HCT116 (cell line): ENCODE measurements at regions not wholly inside any gene's neighbourhood (a gene's known extent, or its start where the extent isn't known, plus 50 kb on each side); places are given as distances from the start of the nearest gene placed in this dataset.
A peak's percentile ranks its signal among the peaks of the same experiment; 100 is the strongest.

Source experiments
- ATAC-seq: fragments of 200-7000 bp; cut with Tn5 transposase; 2 replicates; pipeline ENCODE4 v1.9.1; 2020; ENCODE audit warnings: mild to moderate bottlenecking, moderate library complexity
- BruUV-seq: library from RNA; stranded (reverse); fragments of 400-500 nt; replicated peaks from 2 replicates; lab custom pipeline; 2021; lab: Mats Ljungman, UMichigan
- CTCF ChIA-PET: fragments of 300-600 bp; sonication (Branson Sonifier 250); formaldehyde crosslinking; loops from one replicate; lab custom pipeline; 2021; ENCODE audit warnings: antibody characterized with exemption; lab: Charles Lee
- POLR2A ChIA-PET: fragments of 300-600, 350-600 bp; sonication (Branson Sonifier 250); formaldehyde crosslinking; loops from one replicate; lab custom pipeline; 2021; ENCODE audit warnings: antibody characterized with exemption; lab: Charles Lee
- RAD21 ChIA-PET, 2 experiments: fragments of 300-600 bp; sonication (Branson Sonifier 250); formaldehyde crosslinking; loops; one replicate each; lab custom pipeline; 2023; ENCODE audit warnings: low total read pairs in 2 of 2; ENCODE audit not compliant: uncharacterized antibody in 2 of 2, unreplicated experiment in 2 of 2, low non-redundant PET in 1 of 2; lab: Charles Lee
- DNase-seq: peaks from one replicate; pipeline ENCODE4 v3.0.0-alpha.2; 2010; ENCODE audit warnings: low read depth, low spot score
- H2AFZ ChIP-seq: fragments of 200-600 bp; shearing (Covaris generic), sonication (generic); 2 replicates; pipeline ENCODE4 v1.6.1; 2017; ENCODE audit warnings: low read depth, mixed run types, mixed read lengths, antibody characterized with exemption, low read length; ENCODE audit not compliant: poor library complexity, severe bottlenecking
- H3K27ac ChIP-seq: 2 replicates; pipeline ENCODE4 v1.5.1; 2012; ENCODE audit warnings: low read depth, low read length
- H3K27me3 ChIP-seq: fragments of 200-600 bp; sonication (generic); 2 replicates; pipeline ENCODE4 v1.6.1; 2016; ENCODE audit warnings: mixed run types, low read length, mixed read lengths; ENCODE audit not compliant: insufficient read depth
- H3K36me3 ChIP-seq, 2 experiments: fragments of 200-500 bp in 1 of 2; fragments of 200-600 bp in 1 of 2; sonication (Bioruptor generic) in 1 of 2; sonication (generic) in 1 of 2; 2 replicates each; pipeline versions ENCODE4 v1.5.1 to v1.6.1; 2014 to 2016; ENCODE audit warnings: low read length in 2 of 2, inconsistent platforms in 1 of 2, mixed read lengths in 1 of 2, mixed run types in 1 of 2; ENCODE audit not compliant: insufficient read depth in 2 of 2, control insufficient read depth in 1 of 2
- H3K4me1 ChIP-seq, 2 experiments: fragments of 200-600 bp in 1 of 2; sonication (generic) in 1 of 2; 2 replicates each; pipeline versions ENCODE4 v1.5.1 to v1.6.1; 2012 to 2017; ENCODE audit warnings: low read length in 2 of 2, inconsistent platforms in 1 of 2, mild to moderate bottlenecking in 1 of 2, mixed read lengths in 1 of 2, mixed run types in 1 of 2, moderate library complexity in 1 of 2; ENCODE audit not compliant: insufficient read depth in 2 of 2, control insufficient read depth in 1 of 2
- H3K4me2 ChIP-seq: fragments of 200-600 bp; sonication (generic); 2 replicates; pipeline ENCODE4 v1.6.1; 2017; ENCODE audit warnings: mixed run types, low read length, mixed read lengths
- H3K4me3 ChIP-seq, 2 experiments: fragments of 200-600 bp in 1 of 2; sonication (generic) in 1 of 2; replicated peaks in 1 of 2; 2 replicates each; pipeline ENCODE4 v1.5.1; 2011 to 2016; ENCODE audit warnings: low read length in 2 of 2, control low read depth in 1 of 2, low read depth in 1 of 2, mild to moderate bottlenecking in 1 of 2, mixed read lengths in 1 of 2, mixed run types in 1 of 2
- H3K79me2 ChIP-seq: fragments of 200-600 bp; sonication (generic); 2 replicates; pipeline ENCODE4 v1.6.1; 2017; ENCODE audit warnings: mild to moderate bottlenecking, mixed run types, low read length, moderate library complexity, mixed read lengths; ENCODE audit not compliant: insufficient read depth
- H3K9ac ChIP-seq: fragments of 200-600 bp; sonication (generic); 2 replicates; pipeline ENCODE4 v1.6.1; 2016; ENCODE audit warnings: low read length, mixed read lengths
- H3K9me2 ChIP-seq: fragments of 200-600 bp; sonication (generic), shearing (Covaris generic); 2 replicates; pipeline ENCODE4 v1.6.1; 2017; ENCODE audit warnings: mixed run types, mild to moderate bottlenecking, moderate library complexity; ENCODE audit not compliant: insufficient read depth
- H3K9me3 ChIP-seq, 2 experiments: fragments of 200-500 bp in 1 of 2; fragments of 200-600 bp in 1 of 2; sonication (Bioruptor generic) in 1 of 2; sonication (generic) in 1 of 2; 2 replicates each; pipeline ENCODE4 v1.6.1; 2014 to 2017; ENCODE audit warnings: low read length in 2 of 2, mixed read lengths in 2 of 2, inconsistent platforms in 1 of 2, low read depth in 1 of 2, mild to moderate bottlenecking in 1 of 2, mixed run types in 1 of 2, moderate library complexity in 1 of 2; ENCODE audit not compliant: control insufficient read depth in 1 of 2, insufficient read depth in 1 of 2
- H4K20me1 ChIP-seq: fragments of 200-600 bp; sonication (generic), shearing (Covaris generic); 2 replicates; pipeline ENCODE4 v1.6.1; 2017; ENCODE audit warnings: mixed run types, mild to moderate bottlenecking, moderate library complexity; ENCODE audit not compliant: insufficient read depth
- CEBPB ChIP-seq: IDR thresholded peaks from 2 replicates; pipeline ENCODE4 v1.6.1; 2012; ENCODE audit warnings: low read depth
- EZH2 ChIP-seq: fragments of 200-600 bp; sonication (generic); IDR thresholded peaks from 2 replicates; pipeline ENCODE4 v1.6.1; 2017; ENCODE audit warnings: antibody characterized with exemption, mixed run types
- EZH2phosphoT487 ChIP-seq: fragments of 200-600 bp; IDR thresholded peaks from 2 replicates; pipeline ENCODE4 v1.6.1; 2018; ENCODE audit warnings: antibody characterized with exemption, borderline replicate concordance
- JUND ChIP-seq: IDR thresholded peaks from 2 replicates; pipeline ENCODE4 v1.6.1; 2012
- RAD21 ChIP-seq: IDR thresholded peaks from 2 replicates; pipeline ENCODE4 v1.6.1; 2012; ENCODE audit warnings: low read depth, mild to moderate bottlenecking
- TCF7L2 ChIP-seq: IDR thresholded peaks from 2 replicates; pipeline ENCODE4 v1.7.0; 2011; ENCODE audit warnings: borderline replicate concordance, inconsistent platforms; ENCODE audit not compliant: insufficient read depth, insufficient read length; ENCODE audit errors: extremely low read depth
- YY1 ChIP-seq: IDR thresholded peaks from 2 replicates; pipeline ENCODE4 v1.6.1; 2011; ENCODE audit warnings: low read length, low read depth, moderate library complexity, mild to moderate bottlenecking; ENCODE audit not compliant: insufficient replicate concordance; ENCODE audit errors: extremely low read depth
- intact Hi-C: fragments of 100-400 bp; cut with micrococcal nuclease; formaldehyde crosslinking; loops from 2 replicates; pipeline ENCODE4 v1.10.0; 2022
- TF ChIP-seq, protein P1 (sequence below): IDR thresholded peaks from 2 replicates; pipeline ENCODE4 v1.6.1; 2012
- TF ChIP-seq, protein P2 (sequence below), 3 experiments: fragments of 200-600 bp in 1 of 3; sonication (generic) in 1 of 3; IDR thresholded peaks in 2 of 3; conservative IDR thresholded peaks in 1 of 3; 2 replicates each; pipeline ENCODE4 v1.5.1; 2012 to 2017; ENCODE audit warnings: low read depth in 2 of 3, low read length in 2 of 3, antibody characterized with exemption in 1 of 3, borderline replicate concordance in 1 of 3, control low read depth in 1 of 3, mild to moderate bottlenecking in 1 of 3, mixed read lengths in 1 of 3, mixed run types in 1 of 3, moderate library complexity in 1 of 3; ENCODE audit not compliant: insufficient read depth in 1 of 3

DNA sequence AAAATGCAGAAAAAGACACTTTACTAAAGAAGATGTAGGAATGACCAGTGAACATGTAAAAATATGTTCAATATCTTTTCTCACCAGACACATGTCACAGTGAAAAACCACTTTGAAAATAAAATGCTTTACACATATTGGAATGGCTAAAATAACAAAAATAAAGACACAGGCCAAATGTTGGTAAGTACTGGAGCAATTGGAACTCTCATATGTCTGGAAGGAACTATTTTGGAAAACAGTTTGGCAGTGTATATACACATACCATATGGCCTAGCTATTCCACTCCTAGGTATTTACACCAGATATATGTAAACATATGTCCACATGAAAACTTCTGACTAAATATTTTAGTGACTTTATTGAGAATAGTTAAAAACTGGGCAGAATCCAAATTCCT is 927.2 kb downstream of the BRINP3 start:
- TF ChIP-seq JUND, result no peak
- no peak for TF ChIP-seq CEBPB
- no peak for TF ChIP-seq EZH2
- TF ChIP-seq, protein P1, sequence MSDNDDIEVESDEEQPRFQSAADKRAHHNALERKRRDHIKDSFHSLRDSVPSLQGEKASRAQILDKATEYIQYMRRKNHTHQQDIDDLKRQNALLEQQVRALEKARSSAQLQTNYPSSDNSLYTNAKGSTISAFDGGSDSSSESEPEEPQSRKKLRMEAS, result no peak
- no peak for TF ChIP-seq YY1
- no peak for TF ChIP-seq EZH2phosphoT487
- no peak for TF ChIP-seq TCF7L2
- TF ChIP-seq, protein P2, sequence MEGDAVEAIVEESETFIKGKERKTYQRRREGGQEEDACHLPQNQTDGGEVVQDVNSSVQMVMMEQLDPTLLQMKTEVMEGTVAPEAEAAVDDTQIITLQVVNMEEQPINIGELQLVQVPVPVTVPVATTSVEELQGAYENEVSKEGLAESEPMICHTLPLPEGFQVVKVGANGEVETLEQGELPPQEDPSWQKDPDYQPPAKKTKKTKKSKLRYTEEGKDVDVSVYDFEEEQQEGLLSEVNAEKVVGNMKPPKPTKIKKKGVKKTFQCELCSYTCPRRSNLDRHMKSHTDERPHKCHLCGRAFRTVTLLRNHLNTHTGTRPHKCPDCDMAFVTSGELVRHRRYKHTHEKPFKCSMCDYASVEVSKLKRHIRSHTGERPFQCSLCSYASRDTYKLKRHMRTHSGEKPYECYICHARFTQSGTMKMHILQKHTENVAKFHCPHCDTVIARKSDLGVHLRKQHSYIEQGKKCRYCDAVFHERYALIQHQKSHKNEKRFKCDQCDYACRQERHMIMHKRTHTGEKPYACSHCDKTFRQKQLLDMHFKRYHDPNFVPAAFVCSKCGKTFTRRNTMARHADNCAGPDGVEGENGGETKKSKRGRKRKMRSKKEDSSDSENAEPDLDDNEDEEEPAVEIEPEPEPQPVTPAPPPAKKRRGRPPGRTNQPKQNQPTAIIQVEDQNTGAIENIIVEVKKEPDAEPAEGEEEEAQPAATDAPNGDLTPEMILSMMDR (IDR thresholded peaks at IDR 0.05 in 2 of 3, conservative IDR thresholded peaks at IDR 0.05 in 1 of 3; ENCODE audit: borderline replicate concordance in 1 of 3, insufficient read depth in 1 of 3, low read depth in 2 of 3, low read length in 2 of 3), result no peak
- TF ChIP-seq, all 23 proteins: peak for 0
- H3K4me1 ChIP-seq, result no peaks in the 10 kb centered on the region
- no TSS peak for BruUV-seq
- no peaks in the 10 kb centered on the region for H3K27me3 ChIP-seq
- no peak overlapping the region for H2AFZ ChIP-seq
- intact Hi-C loops, result no loop called here
- no peak overlapping the region for H3K4me2 ChIP-seq
- no peaks in the 10 kb centered on the region for H3K36me3 ChIP-seq
- H3K9me2 ChIP-seq, result no peaks in the 10 kb centered on the region
- no peaks in the 10 kb centered on the region for H4K20me1 ChIP-seq
- no peaks in the 10 kb centered on the region for H3K79me2 ChIP-seq
- no peak for ATAC-seq
- POLR2A ChIA-PET, result no interaction called here
- H3K4me3 ChIP-seq, result no peak overlapping the region
- no peak for DNase-seq
- RAD21 ChIA-PET, result no interaction called here
- no peak overlapping the region for H3K27ac ChIP-seq
- no peak overlapping the region for H3K9ac ChIP-seq
- CTCF ChIA-PET, result interaction anchor here (0.6 kb wide), 1 partner anchor 24 kb away, joined by 3 read pairs; no protein-coding TSS in a partner anchor
- no peaks in the 10 kb centered on the region for H3K9me3 ChIP-seq

DNA sequence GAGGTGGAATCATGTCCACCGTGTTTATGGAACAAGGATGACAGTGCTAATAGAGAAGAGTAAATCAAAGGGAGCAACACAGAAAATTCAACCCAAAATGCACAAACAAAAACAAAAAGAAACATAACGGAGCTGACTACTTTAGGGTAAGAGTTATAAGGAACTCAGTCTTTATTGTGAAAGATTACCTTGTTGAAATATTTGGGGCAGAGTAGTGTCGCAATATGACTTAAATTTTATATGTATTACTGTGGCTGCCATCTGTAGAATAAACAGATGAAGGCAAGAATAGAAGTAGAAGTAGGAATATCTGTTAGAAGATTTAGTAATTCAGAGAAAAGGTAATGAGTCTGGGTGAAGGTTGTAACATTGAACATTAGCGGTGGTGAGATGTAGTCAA is 913.9 kb downstream of the BRINP3 start:
- Histone ChIP-seq H3K9me2 (no peaks in the 10 kb centered on the region), H3K27me3 (no peaks in the 10 kb centered on the region), H3K36me3 (no peaks in the 10 kb centered on the region), H3K9me3 (no peaks in the 10 kb centered on the region), H3K4me2 (no peak overlapping the region), H2AFZ (peak overlapping the region; percentile 57), H3K4me1 (no peaks in the 10 kb centered on the region), H3K9ac (no peak overlapping the region), H3K4me3 (no peak overlapping the region), H4K20me1 (no peaks in the 10 kb centered on the region), H3K27ac (no peak overlapping the region), H3K79me2 (no peaks in the 10 kb centered on the region)
- TF ChIP-seq RAD21 (no peak), TCF7L2 (no peak), EZH2 (no peak)
- ATAC-seq, result no peak
- BruUV-seq, result no TSS peak
- DNase-seq, result no peak
- ChIA-PET POLR2A (no interaction called here), RAD21 (no interaction called here), CTCF (no interaction called here)
- intact Hi-C loops, result no loop called here
